ENCODE measurements at regions not wholly inside any gene's neighbourhood (a gene's known extent, or its start where the extent isn't known, plus 50 kb on each side); places are given as distances from the start of the nearest gene placed in this dataset.

GRCh38 chr18:30658306-30658705 lies 384.2 kb downstream of the DSC3 start:
- BruUV-seq (replicated peaks): no TSS peak
- in situ Hi-C loops (cut with HindIII; ENCODE audit: low pct_unique_long_range_greater_than_20kb, low sequenced_read_pairs): no loop called here
- no peak overlapping the region for H3K27ac ChIP-seq (ENCODE audit: low read length)
- intact Hi-C loops (cut with micrococcal nuclease; ENCODE audit: unreplicated experiment): no loop called here
- ChIA-PET POLR2A (no interaction called here), CTCF (no interaction called here)
- TF ChIP-seq REST (IDR thresholded peaks at IDR 0.05; ENCODE audit: insufficient read depth in 1 of 2, low read depth in 2 of 2, low read length in 1 of 2): no peak
- TF ChIP-seq CTCF (IDR thresholded peaks at IDR 0.05): no peak
- no peak for TF ChIP-seq POLR2AphosphoS5 (IDR thresholded peaks at IDR 0.05; ENCODE audit: low read depth, low read length)
- TF ChIP-seq SIN3A (IDR thresholded peaks at IDR 0.05; ENCODE audit: borderline replicate concordance, insufficient read depth, low read depth, low read length): no peak
- no peaks in the 10 kb centered on the region for H3K9me3 ChIP-seq (ENCODE audit: control insufficient read depth, insufficient read depth, low read depth, low read length)
- no peaks in the 10 kb centered on the region for H3K27me3 ChIP-seq (ENCODE audit: control insufficient read depth, insufficient read depth, low read length)
- no peak overlapping the region for H3K4me3 ChIP-seq (ENCODE audit: low read depth in 2 of 2, low read length in 2 of 2)
- H3K36me3 ChIP-seq (ENCODE audit: control insufficient read depth, insufficient read depth, low read length): no peaks in the 10 kb centered on the region
- DNase-seq (ENCODE audit: low read depth, low spot score): no peak
- ATAC-seq: no peak
- no peaks in the 10 kb centered on the region for H3K4me1 ChIP-seq (ENCODE audit: control insufficient read depth, insufficient read depth, low read length)

- DNase-seq (ENCODE audit: low read depth, low spot score): no peak
- H3K27me3 ChIP-seq (ENCODE audit: control insufficient read depth, insufficient read depth, low read length): no peaks in the 10 kb centered on the region
- no peak for ATAC-seq
- ChIA-PET CTCF (no interaction called here), POLR2A (no interaction called here)
- no peaks in the 10 kb centered on the region for H3K36me3 ChIP-seq (ENCODE audit: control insufficient read depth, insufficient read depth, low read length)
- BruUV-seq (replicated peaks): no TSS peak
- H3K4me1 ChIP-seq (ENCODE audit: control insufficient read depth, insufficient read depth, low read length): no peaks in the 10 kb centered on the region
- no peak overlapping the region for H3K4me3 ChIP-seq (ENCODE audit: low read depth in 2 of 2, low read length in 2 of 2)
- no peak overlapping the region for H3K27ac ChIP-seq (ENCODE audit: low read length)
- TF ChIP-seq REST (IDR thresholded peaks at IDR 0.05; ENCODE audit: insufficient read depth in 1 of 2, low read depth in 2 of 2, low read length in 1 of 2) (no peak), POLR2AphosphoS5 (IDR thresholded peaks at IDR 0.05; ENCODE audit: low read depth, low read length) (no peak), TCF7L2 (IDR thresholded peaks at IDR 0.05; ENCODE audit: low read depth, low read length) (no peak), CTCF (IDR thresholded peaks at IDR 0.05) (no peak), SIN3A (IDR thresholded peaks at IDR 0.05; ENCODE audit: borderline replicate concordance, insufficient read depth, low read depth, low read length) (no peak)
- H3K9me3 ChIP-seq (ENCODE audit: control insufficient read depth, insufficient read depth, low read depth, low read length): no peaks in the 10 kb centered on the region
- in situ Hi-C loops (cut with HindIII; ENCODE audit: low pct_unique_long_range_greater_than_20kb, low sequenced_read_pairs) (no loop called here), intact Hi-C loops (cut with micrococcal nuclease; ENCODE audit: unreplicated experiment) (no loop called here)
Measured at GRCh38 chr18:30652387-30652786, 390.2 kb downstream of the DSC3 start.

Measured in Panc1 (cell line).